ENCODE measurements at regions not wholly inside any gene's neighbourhood (a gene's known extent, or its start where the extent isn't known, plus 50 kb on each side); places are given as distances from the start of the nearest gene placed in this dataset.

DNA sequence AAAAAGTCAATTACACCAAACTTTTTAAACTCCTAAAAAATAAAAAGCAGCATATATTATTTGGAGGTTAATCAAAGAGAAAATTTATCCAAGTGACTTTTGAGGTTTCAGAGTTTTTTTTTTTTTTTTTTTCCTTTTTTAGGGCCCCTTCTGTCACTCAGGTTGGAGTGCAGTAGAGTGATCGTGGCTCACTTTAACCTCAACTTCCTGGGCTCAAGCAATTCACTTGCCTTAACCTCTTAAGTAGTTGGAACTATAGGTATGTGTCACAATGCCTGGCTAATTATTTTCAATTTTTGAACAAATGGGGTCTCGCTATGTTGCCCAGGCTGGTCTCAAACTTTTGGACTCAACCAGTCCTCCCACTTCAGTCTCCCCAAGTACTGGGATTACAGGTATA lies 241.7 kb upstream of the HSFY2 start:
- POLR2A ChIA-PET, result no interaction called here
- CTCF ChIA-PET, result no interaction called here
- no peak for DNase-seq (ENCODE audit: low read depth, low spot score)

DNA sequence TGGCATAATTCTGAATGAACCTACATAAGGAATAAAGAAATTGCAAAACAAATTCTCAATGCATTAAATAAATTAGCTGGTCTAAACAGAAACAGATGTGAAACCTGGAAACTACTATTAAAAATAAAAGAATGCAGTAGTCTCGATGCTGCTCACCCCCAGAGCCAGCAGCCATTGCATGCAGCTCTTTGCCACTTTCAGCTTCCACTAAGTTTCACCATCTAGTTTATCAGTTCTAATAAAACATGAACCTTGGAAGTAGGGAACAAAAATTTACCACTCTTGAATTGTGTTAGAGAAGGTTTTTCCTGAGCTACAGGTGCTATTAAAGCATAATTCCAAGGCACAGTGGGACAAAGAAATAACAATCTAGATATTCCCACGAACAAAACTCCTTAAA lies 239.4 kb upstream of the HSFY2 start:
- DNase-seq (ENCODE audit: low read depth, low spot score), result no peak
- CTCF ChIA-PET, result no interaction called here
- Histone ChIP-seq H3K4me3 (ENCODE audit: low read depth, low read length) (no peak overlapping the region), H3K9me3 (ENCODE audit: control insufficient read depth, insufficient read depth, low read length) (no peaks in the 10 kb centered on the region), H3K27me3 (ENCODE audit: control insufficient read depth, insufficient read depth, low read length) (no peaks in the 10 kb centered on the region), H3K27ac (ENCODE audit: low read depth, low read length) (no peak overlapping the region)
- POLR2A ChIA-PET, result no interaction called here
- TF ChIP-seq, protein P1, sequence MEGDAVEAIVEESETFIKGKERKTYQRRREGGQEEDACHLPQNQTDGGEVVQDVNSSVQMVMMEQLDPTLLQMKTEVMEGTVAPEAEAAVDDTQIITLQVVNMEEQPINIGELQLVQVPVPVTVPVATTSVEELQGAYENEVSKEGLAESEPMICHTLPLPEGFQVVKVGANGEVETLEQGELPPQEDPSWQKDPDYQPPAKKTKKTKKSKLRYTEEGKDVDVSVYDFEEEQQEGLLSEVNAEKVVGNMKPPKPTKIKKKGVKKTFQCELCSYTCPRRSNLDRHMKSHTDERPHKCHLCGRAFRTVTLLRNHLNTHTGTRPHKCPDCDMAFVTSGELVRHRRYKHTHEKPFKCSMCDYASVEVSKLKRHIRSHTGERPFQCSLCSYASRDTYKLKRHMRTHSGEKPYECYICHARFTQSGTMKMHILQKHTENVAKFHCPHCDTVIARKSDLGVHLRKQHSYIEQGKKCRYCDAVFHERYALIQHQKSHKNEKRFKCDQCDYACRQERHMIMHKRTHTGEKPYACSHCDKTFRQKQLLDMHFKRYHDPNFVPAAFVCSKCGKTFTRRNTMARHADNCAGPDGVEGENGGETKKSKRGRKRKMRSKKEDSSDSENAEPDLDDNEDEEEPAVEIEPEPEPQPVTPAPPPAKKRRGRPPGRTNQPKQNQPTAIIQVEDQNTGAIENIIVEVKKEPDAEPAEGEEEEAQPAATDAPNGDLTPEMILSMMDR (IDR thresholded peaks at IDR 0.05; ENCODE audit: low read depth, low read length), result no peak

More for the DNA sequence above, 241.7 kb upstream of the HSFY2 start:
- Histone ChIP-seq H3K27ac (ENCODE audit: low read depth, low read length) (no peak overlapping the region), H3K4me3 (ENCODE audit: low read depth, low read length) (no peak overlapping the region), H3K9me3 (ENCODE audit: control insufficient read depth, insufficient read depth, low read length) (no peaks in the 10 kb centered on the region), H3K27me3 (ENCODE audit: control insufficient read depth, insufficient read depth, low read length) (no peaks in the 10 kb centered on the region)
- TF ChIP-seq, protein P1 (IDR thresholded peaks at IDR 0.05; ENCODE audit: low read depth, low read length), result no peak

DNA sequence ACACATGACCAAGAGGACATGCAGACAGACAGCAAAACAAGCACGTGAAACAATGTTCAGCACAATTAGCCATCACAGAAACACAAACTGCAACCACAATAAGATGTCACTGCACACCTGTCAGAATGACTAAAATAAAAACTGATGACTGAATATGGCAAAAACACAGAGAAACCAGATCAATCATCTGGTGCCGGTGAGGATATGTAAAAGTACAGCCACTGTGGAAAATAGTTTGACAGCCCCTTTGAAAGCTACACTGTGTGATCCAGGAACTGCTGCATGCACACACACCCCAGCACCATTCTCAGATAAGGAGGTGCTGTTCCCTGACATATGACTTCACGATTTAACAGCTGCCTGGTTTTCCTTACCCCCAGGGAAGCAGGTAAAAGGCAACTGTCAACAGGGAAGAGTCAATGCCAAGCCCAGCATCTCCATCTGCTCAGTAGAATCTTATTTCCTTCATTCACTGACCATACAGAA lies 238.1 kb upstream of the HSFY2 start:
- Histone ChIP-seq H3K4me3 (ENCODE audit: low read depth, low read length) (no peak overlapping the region), H3K9me3 (ENCODE audit: control insufficient read depth, insufficient read depth, low read length) (no peaks in the 10 kb centered on the region), H3K27me3 (ENCODE audit: control insufficient read depth, insufficient read depth, low read length) (no peaks in the 10 kb centered on the region), H3K27ac (ENCODE audit: low read depth, low read length) (no peak overlapping the region)
- TF ChIP-seq, protein P1 (IDR thresholded peaks at IDR 0.05; ENCODE audit: low read depth, low read length), result no peak
- ChIA-PET CTCF (no interaction called here), POLR2A (no interaction called here)
- DNase-seq (ENCODE audit: low read depth, low spot score), result no peak

DNA sequence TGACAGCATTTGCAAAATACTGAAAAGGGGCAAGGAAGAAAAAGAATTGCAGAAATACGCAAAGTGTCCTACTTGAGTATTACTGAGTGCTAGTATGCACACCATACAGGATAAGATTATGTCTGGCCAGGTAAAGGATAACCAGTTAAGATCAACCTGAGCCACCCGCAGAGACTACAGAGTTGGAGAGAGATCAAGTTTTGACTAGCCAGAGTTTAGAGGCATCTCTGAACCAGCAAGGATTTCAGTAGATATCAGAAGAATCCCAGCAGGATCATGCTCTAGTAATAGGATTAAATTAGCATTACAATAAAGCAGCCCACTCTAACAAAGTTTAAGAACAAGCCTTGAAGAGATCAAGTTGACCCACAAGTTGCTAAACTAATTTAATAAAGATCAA lies 232.7 kb upstream of the HSFY2 start:
- Histone ChIP-seq H3K27me3 (ENCODE audit: control insufficient read depth, insufficient read depth, low read length) (no peaks in the 10 kb centered on the region), H3K4me3 (ENCODE audit: low read depth, low read length) (no peak overlapping the region), H3K9me3 (ENCODE audit: control insufficient read depth, insufficient read depth, low read length) (no peaks in the 10 kb centered on the region), H3K27ac (ENCODE audit: low read depth, low read length) (no peak overlapping the region)
- POLR2A ChIA-PET, result no interaction called here
- no peak for DNase-seq (ENCODE audit: low read depth, low spot score)
- CTCF ChIA-PET, result no interaction called here
- TF ChIP-seq, protein P1 (IDR thresholded peaks at IDR 0.05; ENCODE audit: low read depth, low read length), result no peak

DNA sequence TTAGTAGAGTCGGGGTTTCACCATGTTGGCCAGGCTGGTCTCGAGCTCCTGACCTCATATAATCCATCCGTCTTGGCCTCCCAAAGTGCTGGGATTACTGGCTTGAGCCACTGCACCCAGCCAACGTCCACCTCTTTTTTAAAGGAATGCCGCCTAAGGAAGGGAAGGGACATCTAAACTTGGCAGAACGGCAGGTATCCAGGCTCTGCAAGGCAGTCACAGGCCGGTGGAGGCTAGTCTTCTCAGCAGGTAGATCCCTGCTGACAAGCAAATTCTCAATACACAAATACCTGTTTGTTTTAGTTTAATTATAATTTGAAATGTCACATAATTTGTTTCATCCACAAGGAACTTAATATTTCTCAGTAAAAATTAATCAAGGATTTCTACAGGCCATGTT lies 232.0 kb upstream of the HSFY2 start:
- Histone ChIP-seq H3K4me3 (ENCODE audit: low read depth, low read length) (no peak overlapping the region), H3K27ac (ENCODE audit: low read depth, low read length) (no peak overlapping the region), H3K9me3 (ENCODE audit: control insufficient read depth, insufficient read depth, low read length) (no peaks in the 10 kb centered on the region), H3K27me3 (ENCODE audit: control insufficient read depth, insufficient read depth, low read length) (no peaks in the 10 kb centered on the region)
- TF ChIP-seq, protein P1 (IDR thresholded peaks at IDR 0.05; ENCODE audit: low read depth, low read length), result no peak
- no peak for DNase-seq (ENCODE audit: low read depth, low spot score)
- CTCF ChIA-PET, result no interaction called here
- POLR2A ChIA-PET, result no interaction called here

Measured in AG04450 (cell line).